ENCODE measurements at regions not wholly inside any gene's neighbourhood (a gene's known extent, or its start where the extent isn't known, plus 50 kb on each side); places are given as distances from the start of the nearest gene placed in this dataset.
A peak's percentile ranks its signal among the peaks of the same experiment; 100 is the strongest.

GRCh38 chr15:48052946-48053345 is 67.8 kb upstream of the SLC24A5 start:
- no peak for TF ChIP-seq CTCF (IDR thresholded peaks at IDR 0.05; ENCODE audit: low read depth, low read length)
- H3K9me3 ChIP-seq (ENCODE audit: low read depth) = no peaks in the 10 kb centered on the region
- H3K27ac ChIP-seq = no peak overlapping the region
- no peak overlapping the region for H3K4me3 ChIP-seq
- DNase-seq (ENCODE audit: low read depth in 1 of 2, low spot score in 1 of 2) = no peak
- H3K27me3 ChIP-seq = no peaks in the 10 kb centered on the region
- H3K36me3 ChIP-seq = no peaks in the 10 kb centered on the region
- no peaks in the 10 kb centered on the region for H3K4me1 ChIP-seq (ENCODE audit: low read depth)

DNA sequence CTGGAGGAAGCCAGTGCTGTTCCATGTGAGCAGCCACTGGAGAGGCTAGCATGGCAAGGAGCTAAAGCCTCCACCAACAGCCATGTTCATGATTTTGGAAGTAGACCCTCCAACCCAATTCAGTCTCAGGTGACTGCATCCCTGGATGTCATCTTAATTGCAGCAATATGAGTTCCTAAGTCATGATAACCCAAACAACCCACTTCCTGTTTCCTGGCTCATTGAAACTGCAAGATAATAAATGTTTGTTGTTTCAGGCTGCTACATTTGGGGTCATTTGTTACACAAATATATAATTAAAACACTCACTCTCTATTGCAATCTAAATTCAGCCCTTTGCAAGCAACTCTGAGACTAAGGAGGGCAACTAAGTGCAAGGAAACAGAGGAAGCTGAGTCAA is 62.4 kb upstream of the SLC24A5 start:
- Histone ChIP-seq H3K27ac (no peak overlapping the region), H3K4me3 (no peak overlapping the region), H3K36me3 (no peaks in the 10 kb centered on the region), H3K4me1 (ENCODE audit: low read depth) (no peaks in the 10 kb centered on the region), H3K27me3 (no peaks in the 10 kb centered on the region), H3K9me3 (ENCODE audit: low read depth) (no peaks in the 10 kb centered on the region)
- no peak for TF ChIP-seq CTCF (IDR thresholded peaks at IDR 0.05; ENCODE audit: low read depth, low read length)
- no peak for DNase-seq (ENCODE audit: low read depth in 1 of 2, low spot score in 1 of 2)

DNA sequence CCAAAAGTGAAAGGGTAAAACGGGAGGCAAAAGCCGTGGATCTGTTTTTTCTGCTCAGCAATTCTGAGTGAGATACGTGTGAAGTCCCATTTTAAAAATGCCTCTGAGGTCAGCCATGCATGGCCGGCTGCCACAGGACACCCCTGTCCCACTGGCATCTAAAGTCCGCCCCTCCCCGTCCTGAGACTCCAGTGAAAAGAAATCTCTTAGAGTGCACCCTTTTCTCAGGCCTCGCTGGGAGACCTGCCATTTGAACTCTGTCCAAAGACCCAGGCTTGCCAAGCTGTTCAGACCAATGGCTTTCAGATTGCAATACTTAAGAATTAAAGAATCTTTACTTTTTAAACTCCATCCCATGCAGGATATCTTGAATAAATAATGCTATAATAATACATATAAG is 61.0 kb upstream of the SLC24A5 start:
- Histone ChIP-seq H3K4me1 (ENCODE audit: low read depth) (no peaks in the 10 kb centered on the region), H3K36me3 (no peaks in the 10 kb centered on the region), H3K27me3 (no peaks in the 10 kb centered on the region), H3K4me3 (no peak overlapping the region), H3K27ac (no peak overlapping the region), H3K9me3 (ENCODE audit: low read depth) (no peaks in the 10 kb centered on the region)
- peak in 1 of 2 donors; percentile 29 for DNase-seq (ENCODE audit: low read depth in 1 of 2, low spot score in 1 of 2)
- TF ChIP-seq CTCF (IDR thresholded peaks at IDR 0.05; ENCODE audit: low read depth, low read length) = no peak

GRCh38 chr15:48060396-48060795 is 60.4 kb upstream of the SLC24A5 start:
- no peak for DNase-seq (ENCODE audit: low read depth in 1 of 2, low spot score in 1 of 2)
- H3K27me3 ChIP-seq = no peaks in the 10 kb centered on the region
- H3K36me3 ChIP-seq = no peaks in the 10 kb centered on the region
- H3K4me3 ChIP-seq = no peak overlapping the region
- H3K27ac ChIP-seq = no peak overlapping the region
- TF ChIP-seq CTCF (IDR thresholded peaks at IDR 0.05; ENCODE audit: low read depth, low read length) = no peak
- H3K9me3 ChIP-seq (ENCODE audit: low read depth) = no peaks in the 10 kb centered on the region
- no peaks in the 10 kb centered on the region for H3K4me1 ChIP-seq (ENCODE audit: low read depth)

DNA sequence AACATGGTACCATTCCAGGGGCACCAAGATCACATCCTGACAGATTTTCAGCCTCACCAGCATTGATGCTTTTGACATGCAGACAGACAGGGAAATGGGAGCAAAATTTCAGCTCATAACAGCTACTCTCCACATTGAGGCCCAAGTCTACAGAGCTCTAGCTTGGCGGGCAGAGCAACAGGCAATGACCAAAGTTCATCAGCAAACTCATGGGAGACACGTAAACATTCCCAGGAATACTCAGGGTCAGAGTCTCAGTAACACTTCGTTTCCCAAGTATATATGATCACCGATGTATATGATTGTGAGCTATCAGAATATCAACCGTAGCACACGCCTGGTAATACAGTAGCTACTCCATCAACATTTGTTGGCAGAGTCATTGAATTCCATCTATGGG is 59.2 kb upstream of the SLC24A5 start:
- H3K27me3 ChIP-seq = no peaks in the 10 kb centered on the region
- no peaks in the 10 kb centered on the region for H3K9me3 ChIP-seq (ENCODE audit: low read depth)
- no peak for DNase-seq (ENCODE audit: low read depth in 1 of 2, low spot score in 1 of 2)
- no peak overlapping the region for H3K27ac ChIP-seq
- H3K36me3 ChIP-seq = no peaks in the 10 kb centered on the region
- no peak overlapping the region for H3K4me3 ChIP-seq
- no peak for TF ChIP-seq CTCF (IDR thresholded peaks at IDR 0.05; ENCODE audit: low read depth, low read length)
- H3K4me1 ChIP-seq (ENCODE audit: low read depth) = no peaks in the 10 kb centered on the region
